Cardiac fibroblast (primary cell): ENCODE measurements at regions not wholly inside any gene's neighbourhood (a gene's known extent, or its start where the extent isn't known, plus 50 kb on each side); places are given as distances from the start of the nearest gene placed in this dataset.

Source experiments
- DNase-seq, 2 donors: peaks; one replicate each; pipeline versions ENCODE4 v3.0.0 to v3.0.0-alpha.2; 2010; ENCODE audit warnings: low read depth in 2 of 2
- H3K4me3 ChIP-seq, 2 donors: replicated peaks in 1 of 2; 1 replicate in 1 of 2; 2 replicates in 1 of 2; pipeline ENCODE4 v1.5.1; 2011; ENCODE audit warnings: low read depth in 2 of 2, low read length in 2 of 2, mild to moderate bottlenecking in 2 of 2, moderate library complexity in 1 of 2
- CTCF ChIP-seq: IDR thresholded peaks from one replicate; pipeline ENCODE4 v1.5.1; 2011; ENCODE audit warnings: low read depth, mild to moderate bottlenecking, low read length, inconsistent platforms

GRCh38 chr9:126085170-126085569, 241.5 kb upstream of the MVB12B start:
- DNase-seq: no peak
- H3K4me3 ChIP-seq: no peak overlapping the region
- no peak for TF ChIP-seq CTCF

- no peak for TF ChIP-seq CTCF
- no peak overlapping the region for H3K4me3 ChIP-seq
- no peak for DNase-seq
Measured at GRCh38 chr9:126088336-126088735, 238.3 kb upstream of the MVB12B start.

GRCh38 chr9:126089789-126090188, 236.8 kb upstream of the MVB12B start:
- no peak for TF ChIP-seq CTCF
- no peak for DNase-seq
- no peak overlapping the region for H3K4me3 ChIP-seq

- DNase-seq: no peak
- H3K4me3 ChIP-seq: no peak overlapping the region
- TF ChIP-seq CTCF: no peak
Measured at GRCh38 chr9:126093771-126094170, 232.9 kb upstream of the MVB12B start.

GRCh38 chr9:126095546-126096190, 231.0 kb upstream of the MVB12B start:
- no peak for TF ChIP-seq CTCF
- DNase-seq: no peak
- H3K4me3 ChIP-seq: no peak overlapping the region

GRCh38 chr9:126096340-126096739, 230.3 kb upstream of the MVB12B start:
- no peak overlapping the region for H3K4me3 ChIP-seq
- no peak for DNase-seq
- TF ChIP-seq CTCF: no peak

GRCh38 chr9:126097679-126098078, 228.9 kb upstream of the MVB12B start:
- TF ChIP-seq CTCF: no peak
- DNase-seq: no peak
- no peak overlapping the region for H3K4me3 ChIP-seq
